HCT116 (cell line): ENCODE measurements at regions not wholly inside any gene's neighbourhood (a gene's known extent, or its start where the extent isn't known, plus 50 kb on each side); places are given as distances from the start of the nearest gene placed in this dataset.

Experiments
- ATAC-seq: fragments of 200-7000 bp; cut with Tn5 transposase; 2 replicates; pipeline ENCODE4 v1.9.1; 2020; ENCODE audit warnings: mild to moderate bottlenecking, moderate library complexity
- BruUV-seq: library from RNA; stranded (reverse); fragments of 400-500 nt; replicated peaks from 2 replicates; lab custom pipeline; 2021; lab: Mats Ljungman, UMichigan
- CTCF ChIA-PET: fragments of 300-600 bp; sonication (Branson Sonifier 250); formaldehyde crosslinking; loops from one replicate; lab custom pipeline; 2021; ENCODE audit warnings: antibody characterized with exemption; lab: Charles Lee
- POLR2A ChIA-PET: fragments of 300-600, 350-600 bp; sonication (Branson Sonifier 250); formaldehyde crosslinking; loops from one replicate; lab custom pipeline; 2021; ENCODE audit warnings: antibody characterized with exemption; lab: Charles Lee
- RAD21 ChIA-PET, 2 experiments: fragments of 300-600 bp; sonication (Branson Sonifier 250); formaldehyde crosslinking; loops; one replicate each; lab custom pipeline; 2023; ENCODE audit warnings: low total read pairs in 2 of 2; ENCODE audit not compliant: uncharacterized antibody in 2 of 2, unreplicated experiment in 2 of 2, low non-redundant PET in 1 of 2; lab: Charles Lee
- DNase-seq: peaks from one replicate; pipeline ENCODE4 v3.0.0-alpha.2; 2010; ENCODE audit warnings: low read depth, low spot score
- H2AFZ ChIP-seq: fragments of 200-600 bp; shearing (Covaris generic), sonication (generic); 2 replicates; pipeline ENCODE4 v1.6.1; 2017; ENCODE audit warnings: low read depth, mixed run types, mixed read lengths, antibody characterized with exemption, low read length; ENCODE audit not compliant: poor library complexity, severe bottlenecking
- H3K27ac ChIP-seq: 2 replicates; pipeline ENCODE4 v1.5.1; 2012; ENCODE audit warnings: low read depth, low read length
- H3K27me3 ChIP-seq: fragments of 200-600 bp; sonication (generic); 2 replicates; pipeline ENCODE4 v1.6.1; 2016; ENCODE audit warnings: mixed run types, low read length, mixed read lengths; ENCODE audit not compliant: insufficient read depth
- H3K36me3 ChIP-seq, 2 experiments: fragments of 200-500 bp in 1 of 2; fragments of 200-600 bp in 1 of 2; sonication (Bioruptor generic) in 1 of 2; sonication (generic) in 1 of 2; 2 replicates each; pipeline versions ENCODE4 v1.5.1 to v1.6.1; 2014 to 2016; ENCODE audit warnings: low read length in 2 of 2, inconsistent platforms in 1 of 2, mixed read lengths in 1 of 2, mixed run types in 1 of 2; ENCODE audit not compliant: insufficient read depth in 2 of 2, control insufficient read depth in 1 of 2
- H3K4me1 ChIP-seq, 2 experiments: fragments of 200-600 bp in 1 of 2; sonication (generic) in 1 of 2; 2 replicates each; pipeline versions ENCODE4 v1.5.1 to v1.6.1; 2012 to 2017; ENCODE audit warnings: low read length in 2 of 2, inconsistent platforms in 1 of 2, mild to moderate bottlenecking in 1 of 2, mixed read lengths in 1 of 2, mixed run types in 1 of 2, moderate library complexity in 1 of 2; ENCODE audit not compliant: insufficient read depth in 2 of 2, control insufficient read depth in 1 of 2
- H3K4me2 ChIP-seq: fragments of 200-600 bp; sonication (generic); 2 replicates; pipeline ENCODE4 v1.6.1; 2017; ENCODE audit warnings: mixed run types, low read length, mixed read lengths
- H3K4me3 ChIP-seq, 2 experiments: fragments of 200-600 bp in 1 of 2; sonication (generic) in 1 of 2; replicated peaks in 1 of 2; 2 replicates each; pipeline ENCODE4 v1.5.1; 2011 to 2016; ENCODE audit warnings: low read length in 2 of 2, control low read depth in 1 of 2, low read depth in 1 of 2, mild to moderate bottlenecking in 1 of 2, mixed read lengths in 1 of 2, mixed run types in 1 of 2
- H3K79me2 ChIP-seq: fragments of 200-600 bp; sonication (generic); 2 replicates; pipeline ENCODE4 v1.6.1; 2017; ENCODE audit warnings: mild to moderate bottlenecking, mixed run types, low read length, moderate library complexity, mixed read lengths; ENCODE audit not compliant: insufficient read depth
- H3K9ac ChIP-seq: fragments of 200-600 bp; sonication (generic); 2 replicates; pipeline ENCODE4 v1.6.1; 2016; ENCODE audit warnings: low read length, mixed read lengths
- H3K9me2 ChIP-seq: fragments of 200-600 bp; sonication (generic), shearing (Covaris generic); 2 replicates; pipeline ENCODE4 v1.6.1; 2017; ENCODE audit warnings: mixed run types, mild to moderate bottlenecking, moderate library complexity; ENCODE audit not compliant: insufficient read depth
- H3K9me3 ChIP-seq, 2 experiments: fragments of 200-500 bp in 1 of 2; fragments of 200-600 bp in 1 of 2; sonication (Bioruptor generic) in 1 of 2; sonication (generic) in 1 of 2; 2 replicates each; pipeline ENCODE4 v1.6.1; 2014 to 2017; ENCODE audit warnings: low read length in 2 of 2, mixed read lengths in 2 of 2, inconsistent platforms in 1 of 2, low read depth in 1 of 2, mild to moderate bottlenecking in 1 of 2, mixed run types in 1 of 2, moderate library complexity in 1 of 2; ENCODE audit not compliant: control insufficient read depth in 1 of 2, insufficient read depth in 1 of 2
- H4K20me1 ChIP-seq: fragments of 200-600 bp; sonication (generic), shearing (Covaris generic); 2 replicates; pipeline ENCODE4 v1.6.1; 2017; ENCODE audit warnings: mixed run types, mild to moderate bottlenecking, moderate library complexity; ENCODE audit not compliant: insufficient read depth
- CBX3 ChIP-seq: IDR thresholded peaks from 2 replicates; pipeline ENCODE4 v1.6.1; 2012; ENCODE audit warnings: low read depth
- CEBPB ChIP-seq: IDR thresholded peaks from 2 replicates; pipeline ENCODE4 v1.6.1; 2012; ENCODE audit warnings: low read depth
- EGR1 ChIP-seq: IDR thresholded peaks from 2 replicates; pipeline ENCODE4 v1.6.1; 2012; ENCODE audit warnings: low read depth
- ELF1 ChIP-seq: IDR thresholded peaks from 2 replicates; pipeline ENCODE4 v1.6.1; 2012; ENCODE audit warnings: low read depth, borderline replicate concordance
- EZH2 ChIP-seq: fragments of 200-600 bp; sonication (generic); IDR thresholded peaks from 2 replicates; pipeline ENCODE4 v1.6.1; 2017; ENCODE audit warnings: antibody characterized with exemption, mixed run types
- EZH2phosphoT487 ChIP-seq: fragments of 200-600 bp; IDR thresholded peaks from 2 replicates; pipeline ENCODE4 v1.6.1; 2018; ENCODE audit warnings: antibody characterized with exemption, borderline replicate concordance
- FOSL1 ChIP-seq: IDR thresholded peaks from 2 replicates; pipeline ENCODE4 v1.6.1; 2012; ENCODE audit warnings: low read depth
- POLR2AphosphoS5 ChIP-seq: IDR thresholded peaks from 2 replicates; pipeline ENCODE4 v1.6.1; 2011; ENCODE audit warnings: mild to moderate bottlenecking, low read depth, low read length, moderate library complexity
- RAD21 ChIP-seq: IDR thresholded peaks from 2 replicates; pipeline ENCODE4 v1.6.1; 2012; ENCODE audit warnings: low read depth, mild to moderate bottlenecking
- SIN3A ChIP-seq: IDR thresholded peaks from 2 replicates; pipeline ENCODE4 v1.6.1; 2012; ENCODE audit warnings: low read depth
- SP1 ChIP-seq: IDR thresholded peaks from 2 replicates; pipeline ENCODE4 v1.6.1; 2012; ENCODE audit warnings: low read depth
- TCF7L2 ChIP-seq: IDR thresholded peaks from 2 replicates; pipeline ENCODE4 v1.7.0; 2011; ENCODE audit warnings: borderline replicate concordance, inconsistent platforms; ENCODE audit not compliant: insufficient read depth, insufficient read length; ENCODE audit errors: extremely low read depth
- ZBTB33 ChIP-seq: IDR thresholded peaks from 2 replicates; pipeline ENCODE4 v1.6.1; 2011; ENCODE audit warnings: mild to moderate bottlenecking, low read length, moderate library complexity; ENCODE audit not compliant: insufficient replicate concordance; ENCODE audit errors: extremely low read depth
- ZFX ChIP-seq: fragments of 450-650 bp; IDR thresholded peaks from 2 replicates; pipeline ENCODE4 v1.6.1; 2017
- intact Hi-C: fragments of 100-400 bp; cut with micrococcal nuclease; formaldehyde crosslinking; loops from 2 replicates; pipeline ENCODE4 v1.10.0; 2022
- TF ChIP-seq, protein P1 (sequence below): IDR thresholded peaks from 2 replicates; pipeline ENCODE4 v1.6.1; 2012
- TF ChIP-seq, protein P2 (sequence below), 3 experiments: fragments of 200-600 bp in 1 of 3; sonication (generic) in 1 of 3; IDR thresholded peaks in 2 of 3; conservative IDR thresholded peaks in 1 of 3; 2 replicates each; pipeline ENCODE4 v1.5.1; 2012 to 2017; ENCODE audit warnings: low read depth in 2 of 3, low read length in 2 of 3, antibody characterized with exemption in 1 of 3, borderline replicate concordance in 1 of 3, control low read depth in 1 of 3, mild to moderate bottlenecking in 1 of 3, mixed read lengths in 1 of 3, mixed run types in 1 of 3, moderate library complexity in 1 of 3; ENCODE audit not compliant: insufficient read depth in 1 of 3
- TF ChIP-seq, protein P3 (sequence below): IDR thresholded peaks from 2 replicates; pipeline ENCODE4 v1.6.1; 2012; ENCODE audit warnings: low read depth
- TF ChIP-seq, protein P4 (sequence below): IDR thresholded peaks from 2 replicates; pipeline ENCODE4 v1.6.1; 2012

GRCh38 chr19:28880735-28881401 is 332.1 kb downstream of the UQCRFS1 start:
- H3K4me2 ChIP-seq: no peak overlapping the region
- no TSS peak for BruUV-seq

More at GRCh38 chr19:28880735-28881401, 332.1 kb downstream of the UQCRFS1 start:
- peaks cover 0 to 18% of the 10 kb centered on the region in 2 experiments; a peak in 2 of 4 replicates for H3K9me3 ChIP-seq
- no peaks in the 10 kb centered on the region for H3K27me3 ChIP-seq
- H3K79me2 ChIP-seq: no peaks in the 10 kb centered on the region
- TF ChIP-seq ELF1 (no peak), EGR1 (no peak), EZH2phosphoT487 (no peak), CBX3 (no peak), EZH2 (no peak), FOSL1 (no peak), TCF7L2 (no peak), POLR2AphosphoS5 (no peak), ZBTB33 (no peak), ZFX (no peak), RAD21 (no peak), CEBPB (no peak), SP1 (no peak), SIN3A (no peak)
- TF ChIP-seq, protein P1, sequence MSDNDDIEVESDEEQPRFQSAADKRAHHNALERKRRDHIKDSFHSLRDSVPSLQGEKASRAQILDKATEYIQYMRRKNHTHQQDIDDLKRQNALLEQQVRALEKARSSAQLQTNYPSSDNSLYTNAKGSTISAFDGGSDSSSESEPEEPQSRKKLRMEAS: no peak
- TF ChIP-seq, protein P2, sequence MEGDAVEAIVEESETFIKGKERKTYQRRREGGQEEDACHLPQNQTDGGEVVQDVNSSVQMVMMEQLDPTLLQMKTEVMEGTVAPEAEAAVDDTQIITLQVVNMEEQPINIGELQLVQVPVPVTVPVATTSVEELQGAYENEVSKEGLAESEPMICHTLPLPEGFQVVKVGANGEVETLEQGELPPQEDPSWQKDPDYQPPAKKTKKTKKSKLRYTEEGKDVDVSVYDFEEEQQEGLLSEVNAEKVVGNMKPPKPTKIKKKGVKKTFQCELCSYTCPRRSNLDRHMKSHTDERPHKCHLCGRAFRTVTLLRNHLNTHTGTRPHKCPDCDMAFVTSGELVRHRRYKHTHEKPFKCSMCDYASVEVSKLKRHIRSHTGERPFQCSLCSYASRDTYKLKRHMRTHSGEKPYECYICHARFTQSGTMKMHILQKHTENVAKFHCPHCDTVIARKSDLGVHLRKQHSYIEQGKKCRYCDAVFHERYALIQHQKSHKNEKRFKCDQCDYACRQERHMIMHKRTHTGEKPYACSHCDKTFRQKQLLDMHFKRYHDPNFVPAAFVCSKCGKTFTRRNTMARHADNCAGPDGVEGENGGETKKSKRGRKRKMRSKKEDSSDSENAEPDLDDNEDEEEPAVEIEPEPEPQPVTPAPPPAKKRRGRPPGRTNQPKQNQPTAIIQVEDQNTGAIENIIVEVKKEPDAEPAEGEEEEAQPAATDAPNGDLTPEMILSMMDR (IDR thresholded peaks at IDR 0.05 in 2 of 3, conservative IDR thresholded peaks at IDR 0.05 in 1 of 3; ENCODE audit: borderline replicate concordance in 1 of 3, insufficient read depth in 1 of 3, low read depth in 2 of 3, low read length in 2 of 3): no peak
- TF ChIP-seq, protein P3, sequence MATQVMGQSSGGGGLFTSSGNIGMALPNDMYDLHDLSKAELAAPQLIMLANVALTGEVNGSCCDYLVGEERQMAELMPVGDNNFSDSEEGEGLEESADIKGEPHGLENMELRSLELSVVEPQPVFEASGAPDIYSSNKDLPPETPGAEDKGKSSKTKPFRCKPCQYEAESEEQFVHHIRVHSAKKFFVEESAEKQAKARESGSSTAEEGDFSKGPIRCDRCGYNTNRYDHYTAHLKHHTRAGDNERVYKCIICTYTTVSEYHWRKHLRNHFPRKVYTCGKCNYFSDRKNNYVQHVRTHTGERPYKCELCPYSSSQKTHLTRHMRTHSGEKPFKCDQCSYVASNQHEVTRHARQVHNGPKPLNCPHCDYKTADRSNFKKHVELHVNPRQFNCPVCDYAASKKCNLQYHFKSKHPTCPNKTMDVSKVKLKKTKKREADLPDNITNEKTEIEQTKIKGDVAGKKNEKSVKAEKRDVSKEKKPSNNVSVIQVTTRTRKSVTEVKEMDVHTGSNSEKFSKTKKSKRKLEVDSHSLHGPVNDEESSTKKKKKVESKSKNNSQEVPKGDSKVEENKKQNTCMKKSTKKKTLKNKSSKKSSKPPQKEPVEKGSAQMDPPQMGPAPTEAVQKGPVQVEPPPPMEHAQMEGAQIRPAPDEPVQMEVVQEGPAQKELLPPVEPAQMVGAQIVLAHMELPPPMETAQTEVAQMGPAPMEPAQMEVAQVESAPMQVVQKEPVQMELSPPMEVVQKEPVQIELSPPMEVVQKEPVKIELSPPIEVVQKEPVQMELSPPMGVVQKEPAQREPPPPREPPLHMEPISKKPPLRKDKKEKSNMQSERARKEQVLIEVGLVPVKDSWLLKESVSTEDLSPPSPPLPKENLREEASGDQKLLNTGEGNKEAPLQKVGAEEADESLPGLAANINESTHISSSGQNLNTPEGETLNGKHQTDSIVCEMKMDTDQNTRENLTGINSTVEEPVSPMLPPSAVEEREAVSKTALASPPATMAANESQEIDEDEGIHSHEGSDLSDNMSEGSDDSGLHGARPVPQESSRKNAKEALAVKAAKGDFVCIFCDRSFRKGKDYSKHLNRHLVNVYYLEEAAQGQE: no peak
- TF ChIP-seq, protein P4, sequence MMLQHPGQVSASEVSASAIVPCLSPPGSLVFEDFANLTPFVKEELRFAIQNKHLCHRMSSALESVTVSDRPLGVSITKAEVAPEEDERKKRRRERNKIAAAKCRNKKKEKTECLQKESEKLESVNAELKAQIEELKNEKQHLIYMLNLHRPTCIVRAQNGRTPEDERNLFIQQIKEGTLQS: no peak
- H3K9me2 ChIP-seq: no peaks in the 10 kb centered on the region
- POLR2A ChIA-PET: no interaction called here
- no peak overlapping the region for H2AFZ ChIP-seq
- ATAC-seq: no peak
- H3K36me3 ChIP-seq: no peaks in the 10 kb centered on the region
- CTCF ChIA-PET: no interaction called here
- H3K4me1 ChIP-seq: no peaks in the 10 kb centered on the region
- H4K20me1 ChIP-seq: no peaks in the 10 kb centered on the region
- no peak overlapping the region for H3K4me3 ChIP-seq
- RAD21 ChIA-PET: no interaction called here
- no peak overlapping the region for H3K9ac ChIP-seq
- H3K27ac ChIP-seq: no peak overlapping the region
- intact Hi-C loops: no loop called here
- DNase-seq: no peak
